H1 (cell line): ENCODE measurements at regions not wholly inside any gene's neighbourhood (a gene's known extent, or its start where the extent isn't known, plus 50 kb on each side); places are given as distances from the start of the nearest gene placed in this dataset.

Experiments
- CTCF ChIA-PET: fragments of 300-600 bp; sonication (Branson Sonifier 250); formaldehyde crosslinking; loops from one replicate; lab custom pipeline; 2021; ENCODE audit not compliant: partially characterized antibody; lab: Charles Lee
- POLR2A ChIA-PET: fragments of 300-600 bp; sonication (Branson Sonifier 250); formaldehyde crosslinking; loops from one replicate; lab custom pipeline; 2021; ENCODE audit warnings: inconsistent platforms; ENCODE audit not compliant: partially characterized antibody; lab: Charles Lee
- DNase-seq, 2 experiments: peaks; one replicate each; pipeline versions ENCODE4 v3.0.0 to v3.0.0-alpha.2; 2010 to 2022; ENCODE audit warnings: low spot score in 2 of 2, low read depth in 1 of 2, mixed read lengths in 1 of 2
- FAIRE-seq: peaks from 2 replicates; lab custom pipeline; 2011; peaks lifted over from hg19 to GRCh38; lab: Jason Lieb, UNC
- H2AFZ ChIP-seq: 2 replicates; pipeline ENCODE4 v1.8.1; 2012; ENCODE audit warnings: low read length, inconsistent platforms
- H2AK5ac ChIP-seq: 2 replicates; pipeline ENCODE4 v1.6.1; 2013; ENCODE audit warnings: low read depth, low read length
- H2BK120ac ChIP-seq: replicated peaks from 2 replicates; pipeline ENCODE3; 2013; ENCODE audit warnings: low read depth, low read length, inconsistent platforms
- H2BK12ac ChIP-seq: 2 replicates; pipeline ENCODE4 v1.6.1; 2013; ENCODE audit warnings: low read depth, low read length
- H2BK15ac ChIP-seq: 2 replicates; pipeline ENCODE4 v1.6.1; 2013; ENCODE audit warnings: low read length
- H2BK20ac ChIP-seq: 2 replicates; pipeline ENCODE4 v1.6.1; 2013; ENCODE audit warnings: low read length
- H2BK5ac ChIP-seq: 2 replicates; pipeline ENCODE4 v1.6.1; 2013; ENCODE audit warnings: low read depth, low read length
- H3K14ac ChIP-seq: 2 replicates; pipeline ENCODE4 v1.6.1; 2013; ENCODE audit warnings: inconsistent platforms; ENCODE audit not compliant: insufficient read length
- H3K18ac ChIP-seq: 2 replicates; pipeline ENCODE4 v1.6.1; 2013; ENCODE audit warnings: low read length; ENCODE audit errors: extremely low read depth
- H3K23ac ChIP-seq: 2 replicates; pipeline ENCODE4 v1.6.1; 2013; ENCODE audit warnings: inconsistent platforms; ENCODE audit not compliant: insufficient read length
- H3K23me2 ChIP-seq: 2 replicates; pipeline ENCODE4 v1.6.1; 2013; ENCODE audit warnings: low read depth, low read length
- H3K27ac ChIP-seq: 2 replicates; pipeline ENCODE4 v1.6.1; 2011; ENCODE audit warnings: low read depth, low read length, inconsistent platforms
- H3K27me3 ChIP-seq, 4 experiments: replicated peaks in 1 of 4; 1 replicate in 1 of 4; 2 replicates in 3 of 4; pipeline versions ENCODE4 v1.6.1 to v1.8.1; 2011 to 2013; ENCODE audit warnings: low read length in 3 of 4, mild to moderate bottlenecking in 3 of 4, inconsistent platforms in 2 of 4, mixed read lengths in 2 of 4, moderate library complexity in 1 of 4; ENCODE audit not compliant: control insufficient read depth in 3 of 4, insufficient read depth in 3 of 4; ENCODE audit errors: extremely low read depth in 1 of 4
- H3K36me3 ChIP-seq, 4 experiments: 2 replicates each; pipeline versions ENCODE4 v1.6.1 to v1.8.1; 2011 to 2013; ENCODE audit warnings: mild to moderate bottlenecking in 4 of 4, low read length in 3 of 4, moderate library complexity in 2 of 4, control low read depth in 1 of 4, inconsistent platforms in 1 of 4; ENCODE audit not compliant: insufficient read depth in 4 of 4, control insufficient read depth in 2 of 4
- H3K4ac ChIP-seq: replicated peaks from 2 replicates; pipeline ENCODE3; 2013; ENCODE audit warnings: low read length, low read depth, mixed read lengths, inconsistent platforms; ENCODE audit not compliant: insufficient read length
- H3K4me1 ChIP-seq, 4 experiments: replicated peaks in 1 of 4; 1 replicate in 1 of 4; 2 replicates in 3 of 4; pipeline versions ENCODE4 v1.6.1 to v1.8.1; 2011 to 2013; ENCODE audit warnings: low read length in 3 of 4, inconsistent platforms in 2 of 4, mixed read lengths in 1 of 4; ENCODE audit not compliant: insufficient read depth in 4 of 4, control insufficient read depth in 3 of 4
- H3K4me2 ChIP-seq, 2 experiments: 2 replicates each; pipeline versions ENCODE4 v1.6.1 to v1.8.1; 2011 to 2013; ENCODE audit warnings: low read depth in 2 of 2, low read length in 2 of 2, control low read depth in 1 of 2, inconsistent platforms in 1 of 2, mild to moderate bottlenecking in 1 of 2; ENCODE audit not compliant: insufficient read depth in 1 of 2
- H3K4me3 ChIP-seq, 4 experiments: fragments of 200-600, 300-600 bp in 1 of 4; sonication (generic), shearing (Covaris generic), sonication (Bioruptor Twin) in 1 of 4; 2 replicates each; pipeline versions ENCODE4 v1.5.1 to v1.8.1; 2011 to 2016; ENCODE audit warnings: low read length in 4 of 4, low read depth in 3 of 4, control low read depth in 2 of 4, inconsistent platforms in 2 of 4, mild to moderate bottlenecking in 2 of 4, mixed read lengths in 1 of 4, moderate library complexity in 1 of 4; ENCODE audit not compliant: insufficient read depth in 2 of 4; ENCODE audit errors: extremely low read depth in 1 of 4
- H3K56ac ChIP-seq: replicated peaks from 2 replicates; pipeline ENCODE3; 2013; ENCODE audit warnings: low read depth, mild to moderate bottlenecking, mixed read lengths, low read length, inconsistent platforms; ENCODE audit not compliant: insufficient read length
- H3K79me1 ChIP-seq: 2 replicates; pipeline ENCODE4 v1.6.1; 2013; ENCODE audit warnings: low read depth, low read length, control low read depth
- H3K79me2 ChIP-seq, 2 experiments: 2 replicates each; pipeline versions ENCODE4 v1.6.1 to v1.8.1; 2012 to 2013; ENCODE audit warnings: low read length in 2 of 2, mild to moderate bottlenecking in 2 of 2, inconsistent platforms in 1 of 2; ENCODE audit not compliant: insufficient read depth in 2 of 2, control insufficient read depth in 1 of 2
- H3K9ac ChIP-seq, 4 experiments: replicated peaks in 1 of 4; 1 replicate in 1 of 4; 2 replicates in 3 of 4; pipeline versions ENCODE4 v1.6.1 to v1.8.1; 2011 to 2013; ENCODE audit warnings: low read depth in 3 of 4, low read length in 3 of 4, control low read depth in 2 of 4, mild to moderate bottlenecking in 2 of 4, moderate library complexity in 2 of 4, inconsistent platforms in 1 of 4; ENCODE audit errors: extremely low read depth in 1 of 4
- H3K9me3 ChIP-seq, 2 experiments: 2 replicates each; pipeline versions ENCODE4 v1.6.1 to v1.8.1; 2012 to 2013; ENCODE audit warnings: mild to moderate bottlenecking in 2 of 2, moderate library complexity in 2 of 2, control low read depth in 1 of 2, inconsistent platforms in 1 of 2, low read depth in 1 of 2, low read length in 1 of 2, mixed read lengths in 1 of 2; ENCODE audit not compliant: insufficient read depth in 2 of 2
- H4K20me1 ChIP-seq, 2 experiments: replicated peaks in 1 of 2; 2 replicates each; pipeline versions ENCODE3 to v1.8.1; 2011 to 2013; ENCODE audit warnings: inconsistent platforms in 2 of 2, low read length in 2 of 2, mild to moderate bottlenecking in 1 of 2; ENCODE audit not compliant: insufficient read depth in 2 of 2, control insufficient read depth in 1 of 2
- H4K5ac ChIP-seq: 2 replicates; pipeline ENCODE4 v1.6.1; 2013; ENCODE audit warnings: low read length, low read depth, mixed read lengths, inconsistent platforms; ENCODE audit not compliant: insufficient read length
- H4K8ac ChIP-seq: 2 replicates; pipeline ENCODE4 v1.8.0; 2013; ENCODE audit warnings: mild to moderate bottlenecking, moderate library complexity, low read length, inconsistent platforms; ENCODE audit not compliant: insufficient read depth; ENCODE audit errors: extremely low read depth
- H4K91ac ChIP-seq: replicated peaks from 2 replicates; pipeline ENCODE3; 2013; ENCODE audit warnings: low read length, mixed read lengths, inconsistent platforms; ENCODE audit not compliant: insufficient read length
- CBX5 ChIP-seq: fragments of 300-800, 300-1000 bp; sonication (generic); IDR thresholded peaks from 2 replicates; pipeline ENCODE4 v1.7.1; 2016; ENCODE audit warnings: antibody characterized with exemption, low read length, low read depth
- CEBPB ChIP-seq: IDR thresholded peaks from 2 replicates; pipeline ENCODE4 v1.6.1; 2012; ENCODE audit warnings: low read depth, low read length
- CHD2 ChIP-seq: IDR thresholded peaks from 2 replicates; pipeline ENCODE4 v1.6.1; 2012; ENCODE audit warnings: low read length, improper control_type of control experiment
- E2F6 ChIP-seq: IDR thresholded peaks from 2 replicates; pipeline ENCODE4 v1.6.1; 2012; ENCODE audit warnings: inconsistent platforms
- FOSL1 ChIP-seq: IDR thresholded peaks from 2 replicates; pipeline ENCODE4 v1.6.1; 2011; ENCODE audit warnings: mild to moderate bottlenecking, low read depth, low read length, moderate library complexity; ENCODE audit not compliant: insufficient read depth
- KDM1A ChIP-seq: fragments of 200-600, 300-600 bp; sonication (generic); IDR thresholded peaks from 2 replicates; pipeline ENCODE4 v1.7.1; 2016; ENCODE audit warnings: mild to moderate bottlenecking, low read length, borderline replicate concordance
- MAFK ChIP-seq: IDR thresholded peaks from 2 replicates; pipeline ENCODE4 v1.6.1; 2012; ENCODE audit warnings: low read depth, mild to moderate bottlenecking, improper control_type of control experiment, low read length
- POLR2A ChIP-seq, 2 experiments: IDR thresholded peaks; 1 replicate in 1 of 2; 2 replicates in 1 of 2; pipeline ENCODE4 v1.6.1; 2011; ENCODE audit warnings: low read depth in 2 of 2, low read length in 2 of 2, mild to moderate bottlenecking in 2 of 2; ENCODE audit errors: control extremely low read depth in 1 of 2
- RBBP5 ChIP-seq: IDR thresholded peaks from 2 replicates; pipeline ENCODE4 v1.7.1; 2012; ENCODE audit warnings: low read depth, mild to moderate bottlenecking, inconsistent platforms, low read length, moderate library complexity, borderline replicate concordance
- SRF ChIP-seq: IDR thresholded peaks from 2 replicates; pipeline ENCODE4 v1.6.1; 2011; ENCODE audit warnings: mild to moderate bottlenecking, low read depth, low read length, moderate library complexity
- TAF7 ChIP-seq: optimal IDR thresholded peaks from 2 replicates; pipeline ENCODE3; 2011; ENCODE audit warnings: low read depth, mild to moderate bottlenecking, inconsistent platforms, low read length, moderate library complexity, borderline replicate concordance
- TCF12 ChIP-seq: IDR thresholded peaks from 2 replicates; pipeline ENCODE4 v1.6.1; 2011; ENCODE audit warnings: low read depth, mild to moderate bottlenecking, low read length
- YY1 ChIP-seq: IDR thresholded peaks from 2 replicates; pipeline ENCODE4 v1.6.1; 2011; ENCODE audit warnings: low read depth, mild to moderate bottlenecking, low read length
- WGBS, 2 experiments: shearing (Covaris generic) in 1 of 2; methylation state at CpG; one replicate each; pipeline versions ENCODE4 v1.1.6 to v1.1.7; 2013 to 2015; ENCODE audit warnings: low lambda C conversion rate in 2 of 2, mixed read lengths in 2 of 2, inconsistent platforms in 1 of 2, low coverage in 1 of 2, missing lambda C conversion rate in 1 of 2; ENCODE audit not compliant: insufficient replicate concordance in 2 of 2, insufficient coverage in 1 of 2, insufficient read length in 1 of 2; ENCODE audit errors: extremely low coverage in 1 of 2, missing lambda C conversion rate in 1 of 2; 5-methylcytosine and 5-hydroxymethylcytosine counted together

DNA sequence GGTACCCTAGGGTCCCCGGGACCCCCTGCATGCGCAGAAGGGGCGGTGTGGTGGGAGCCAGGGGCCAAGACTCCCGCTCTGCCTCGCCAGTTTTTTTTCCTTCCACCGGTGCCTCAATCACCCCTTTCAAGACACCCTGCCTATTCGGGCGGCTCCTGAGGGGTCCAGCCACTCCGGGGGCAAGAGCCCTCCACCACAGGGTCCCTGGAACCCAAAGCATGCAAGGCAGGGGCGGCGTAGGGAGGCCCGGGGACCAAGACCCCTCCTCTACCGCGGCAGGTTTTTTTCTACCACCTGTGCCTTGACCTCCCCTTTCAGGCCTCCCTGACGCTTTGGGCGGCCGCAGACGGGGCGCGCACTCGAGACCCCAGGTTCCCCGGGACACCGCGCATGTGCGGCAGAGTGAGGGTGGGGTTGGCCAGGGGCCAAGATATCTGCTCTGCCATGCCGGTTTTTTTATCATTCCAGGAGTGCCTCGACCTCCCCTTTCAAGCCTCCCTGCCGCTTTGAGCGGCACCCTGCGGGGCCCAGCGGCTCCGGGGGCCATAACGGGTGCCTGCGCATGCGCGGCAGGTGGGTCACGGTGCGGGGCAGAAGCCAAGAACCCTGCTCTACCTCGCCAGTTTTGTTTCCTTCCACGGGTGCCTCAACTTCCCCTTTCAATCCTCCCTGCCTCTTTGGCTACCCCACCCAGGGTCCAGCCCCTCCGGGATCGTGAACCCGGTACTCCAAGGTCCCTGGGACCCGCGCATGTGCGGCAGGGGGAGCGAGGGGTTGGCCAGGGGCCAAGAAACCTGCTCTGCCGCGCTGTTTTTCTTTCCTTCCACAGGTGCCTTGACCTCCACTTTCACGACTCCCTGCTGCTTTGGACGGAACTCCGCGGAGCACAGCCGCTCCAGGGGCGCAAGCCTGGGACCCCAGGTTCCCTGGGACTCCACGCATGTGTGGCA lies 328.1 kb downstream of the ALG10 start:
- WGBS, 2 experiments, result 98% methylated on average over 28 of the region's 56 CpGs; no CpG with 5 or more reads in 1 of the 2 experiments
- no peaks in the 10 kb centered on the region for H3K4me1 ChIP-seq
- DNase-seq, result no peak
- no peak overlapping the region for H2BK5ac ChIP-seq
- no peak overlapping the region for H3K27ac ChIP-seq
- no peak overlapping the region for H2BK15ac ChIP-seq
- POLR2A ChIA-PET, result no interaction called here
- no peak overlapping the region for H4K91ac ChIP-seq
- CTCF ChIA-PET, result no interaction called here
- no peaks in the 10 kb centered on the region for H3K27me3 ChIP-seq
- H4K8ac ChIP-seq, result no peak overlapping the region
- no peak overlapping the region for H3K56ac ChIP-seq
- no peak overlapping the region for H4K5ac ChIP-seq
- no peak overlapping the region for H3K14ac ChIP-seq
- no peak overlapping the region for H3K4ac ChIP-seq
- H2BK12ac ChIP-seq, result no peak overlapping the region
- H3K9me3 ChIP-seq, result peaks cover 45 to 100% of the 10 kb centered on the region in 2 experiments; a peak in 3 of 4 replicates
- no peaks in the 10 kb centered on the region for H3K79me1 ChIP-seq
- TF ChIP-seq RBBP5 (no peak), FOSL1 (no peak), MAFK (no peak), POLR2A (IDR thresholded peaks at IDR 0.05; ENCODE audit: control extremely low read depth in 1 of 2, low read depth in 2 of 2, low read length in 2 of 2) (no peak), CEBPB (no peak), CBX5 (no peak), KDM1A (no peak), CHD2 (no peak), SRF (no peak), YY1 (no peak), TCF12 (no peak), E2F6 (no peak), TAF7 (no peak)
- TF ChIP-seq, all 59 proteins: peak for 0
- no peak overlapping the region for H3K4me3 ChIP-seq
- no peak for FAIRE-seq
- H3K9ac ChIP-seq, result no peak overlapping the region
- H2BK20ac ChIP-seq, result no peak overlapping the region
- no peak overlapping the region for H3K23ac ChIP-seq
- H2AFZ ChIP-seq, result no peak overlapping the region
- no peak overlapping the region for H3K4me2 ChIP-seq
- no peak overlapping the region for H2BK120ac ChIP-seq
- H4K20me1 ChIP-seq, result no peaks in the 10 kb centered on the region
- H3K23me2 ChIP-seq, result no peaks in the 10 kb centered on the region
- H3K79me2 ChIP-seq, result no peaks in the 10 kb centered on the region
- no peaks in the 10 kb centered on the region for H3K36me3 ChIP-seq
- no peak overlapping the region for H2AK5ac ChIP-seq
- H3K18ac ChIP-seq, result no peak overlapping the region
